H54 (cell line): ENCODE measurements at regions not wholly inside any gene's neighbourhood (a gene's known extent, or its start where the extent isn't known, plus 50 kb on each side); places are given as distances from the start of the nearest gene placed in this dataset.
"Not testable (repeated sequence)": the region's sequence is repeated elsewhere in the genome, so short reads cannot be mapped to it uniquely, and the experiment has no call there.

Source experiments
- DNase-seq: peaks from one replicate; pipeline ENCODE4 v3.0.0; 2011; ENCODE audit warnings: low spot score, mixed read lengths; ENCODE audit not compliant: insufficient read length
- FAIRE-seq: peaks from 3 replicates; lab custom pipeline; 2011; peaks lifted over from hg19 to GRCh38; lab: Jason Lieb, UNC
- POLR2A ChIP-seq: IDR thresholded peaks from 2 replicates; pipeline ENCODE4 v1.6.1; 2011; ENCODE audit warnings: low read depth, mild to moderate bottlenecking, low read length

GRCh38 chr6:12534069-12534853 lies 182.3 kb upstream of the PHACTR1 start:
- no peak for TF ChIP-seq POLR2A
- FAIRE-seq = no peak
- no peak for DNase-seq

GRCh38 chr6:12535586-12536314 lies 180.8 kb upstream of the PHACTR1 start:
- no peak for FAIRE-seq
- no peak for DNase-seq
- no peak for TF ChIP-seq POLR2A

GRCh38 chr6:12536416-12536815 lies 180.2 kb upstream of the PHACTR1 start:
- FAIRE-seq = no peak
- no peak for DNase-seq
- TF ChIP-seq POLR2A = no peak

GRCh38 chr6:12537389-12537788 lies 179.2 kb upstream of the PHACTR1 start:
- no peak for DNase-seq
- no peak for FAIRE-seq
- no peak for TF ChIP-seq POLR2A

- no peak for DNase-seq
- no peak for TF ChIP-seq POLR2A
- no peak for FAIRE-seq
Measured at GRCh38 chr6:12538881-12539357, 177.6 kb upstream of the PHACTR1 start.

GRCh38 chr6:12542319-12543115 lies 174.1 kb upstream of the PHACTR1 start:
- FAIRE-seq, DNase-seq: not testable (repeated sequence)

- DNase-seq = no peak
- TF ChIP-seq POLR2A = no peak
- no peak for FAIRE-seq
Measured at GRCh38 chr6:12543953-12544352, 172.6 kb upstream of the PHACTR1 start.

GRCh38 chr6:12544821-12545565 lies 171.6 kb upstream of the PHACTR1 start:
- DNase-seq (no peak), FAIRE-seq (no peak)
- TF ChIP-seq POLR2A = no peak

- no peak for TF ChIP-seq POLR2A
- DNase-seq (peak; percentile 35), FAIRE-seq (peak; percentile 94)
Measured at GRCh38 chr6:12545619-12546409, 170.8 kb upstream of the PHACTR1 start.

GRCh38 chr6:12546410-12547002 lies 170.1 kb upstream of the PHACTR1 start:
- DNase-seq (no peak), FAIRE-seq (no peak)

GRCh38 chr6:12548526-12548925 lies 168.0 kb upstream of the PHACTR1 start:
- FAIRE-seq (no peak), DNase-seq (no peak)
- no peak for TF ChIP-seq POLR2A

More at GRCh38 chr6:12546410-12547002, 170.1 kb upstream of the PHACTR1 start:
- no peak for TF ChIP-seq POLR2A

- DNase-seq, FAIRE-seq: not testable (repeated sequence)
Measured at GRCh38 chr6:12549445-12549844, 167.1 kb upstream of the PHACTR1 start.

GRCh38 chr6:12554820-12555219 lies 161.7 kb upstream of the PHACTR1 start:
- DNase-seq, FAIRE-seq: not testable (repeated sequence)
